HG02623 (cell line): ENCODE measurements at regions not wholly inside any gene's neighbourhood (a gene's known extent, or its start where the extent isn't known, plus 50 kb on each side); places are given as distances from the start of the nearest gene placed in this dataset.

Experiments
- ATAC-seq: cut with Tn5 transposase; IDR thresholded peaks from one replicate; pipeline ENCODE4 v1.9.1; 2021; ENCODE audit warnings: moderate library complexity; ENCODE audit not compliant: unreplicated experiment

GRCh38 chr13:61874970-61875579, 459.4 kb upstream of the PCDH20 start:
- no peak for ATAC-seq

GRCh38 chr13:61873717-61874116, 458.1 kb upstream of the PCDH20 start:
- no peak for ATAC-seq

- ATAC-seq: no peak
Observed at GRCh38 chr13:61857198-61857597, 441.5 kb upstream of the PCDH20 start.

- no peak for ATAC-seq
Observed at GRCh38 chr13:61852116-61852619, 436.5 kb upstream of the PCDH20 start.

- no peak for ATAC-seq
Observed at GRCh38 chr13:61850794-61851193, 435.1 kb upstream of the PCDH20 start.

- ATAC-seq: no peak
Observed at GRCh38 chr13:61838568-61838967, 422.9 kb upstream of the PCDH20 start.

GRCh38 chr13:61833228-61833627, 417.6 kb upstream of the PCDH20 start:
- no peak for ATAC-seq

GRCh38 chr13:61831026-61831425, 415.4 kb upstream of the PCDH20 start:
- no peak for ATAC-seq

- ATAC-seq: no peak
Observed at GRCh38 chr13:61830475-61830874, 414.8 kb upstream of the PCDH20 start.

- ATAC-seq: no peak
Observed at GRCh38 chr13:61824168-61824567, 408.5 kb upstream of the PCDH20 start.

- no peak for ATAC-seq
Observed at GRCh38 chr13:61812286-61812685, 396.6 kb upstream of the PCDH20 start.

- no peak for ATAC-seq
Observed at GRCh38 chr13:61810065-61810464, 394.4 kb upstream of the PCDH20 start.

GRCh38 chr13:61797397-61797796, 381.7 kb upstream of the PCDH20 start:
- ATAC-seq: no peak

GRCh38 chr13:61795580-61795979, 379.9 kb upstream of the PCDH20 start:
- no peak for ATAC-seq

GRCh38 chr13:61779456-61779855, 363.8 kb upstream of the PCDH20 start:
- ATAC-seq: no peak

GRCh38 chr13:61778531-61778930, 362.9 kb upstream of the PCDH20 start:
- no peak for ATAC-seq

- ATAC-seq: no peak
Observed at GRCh38 chr13:61777899-61778298, 362.2 kb upstream of the PCDH20 start.

- no peak for ATAC-seq
Observed at GRCh38 chr13:61777271-61777670, 361.6 kb upstream of the PCDH20 start.

GRCh38 chr13:61774903-61775302, 359.3 kb upstream of the PCDH20 start:
- no peak for ATAC-seq

GRCh38 chr13:61770681-61771080, 355.0 kb upstream of the PCDH20 start:
- no peak for ATAC-seq

GRCh38 chr13:61768175-61768574, 352.5 kb upstream of the PCDH20 start:
- ATAC-seq: no peak

- ATAC-seq: no peak
Observed at GRCh38 chr13:61766667-61767058, 351.0 kb upstream of the PCDH20 start.

- ATAC-seq: no peak
Observed at GRCh38 chr13:61765940-61766666, 350.5 kb upstream of the PCDH20 start.
